OCI-LY7 (cell line): ENCODE measurements at regions not wholly inside any gene's neighbourhood (a gene's known extent, or its start where the extent isn't known, plus 50 kb on each side); places are given as distances from the start of the nearest gene placed in this dataset.

Source experiments
- BruUV-seq: library from RNA; stranded (reverse); fragments of 400-500 nt; replicated peaks from 2 replicates; lab custom pipeline; 2021; lab: Mats Ljungman, UMichigan
- CTCF ChIA-PET: fragments of 300-600 bp; sonication (Branson Sonifier 250); formaldehyde crosslinking; loops from one replicate; lab custom pipeline; 2022; ENCODE audit warnings: antibody characterized with exemption; ENCODE audit not compliant: unreplicated experiment; lab: Charles Lee
- POLR2A ChIA-PET: fragments of 300-600 bp; sonication (Branson Sonifier 250); formaldehyde crosslinking; loops from one replicate; lab custom pipeline; 2022; ENCODE audit warnings: antibody characterized with exemption; lab: Charles Lee
- DNase-seq: peaks from one replicate; pipeline ENCODE4 v3.0.0-alpha.2; 2015; ENCODE audit warnings: low spot score
- H2AFZ ChIP-seq: fragments of 200-600 bp; sonication (generic), shearing (Covaris generic); 2 replicates; pipeline ENCODE4 v1.6.1; 2014; ENCODE audit warnings: mild to moderate bottlenecking, antibody characterized with exemption, low read length, moderate library complexity
- H3K27ac ChIP-seq: fragments of 200-600 bp; sonication (generic); 2 replicates; pipeline ENCODE4 v1.5.1; 2014; ENCODE audit warnings: mixed run types, low read depth, mild to moderate bottlenecking, moderate library complexity, low read length, inconsistent platforms; ENCODE audit not compliant: poor library complexity, severe bottlenecking
- H3K36me3 ChIP-seq: fragments of 200-600 bp; sonication (generic); 2 replicates; pipeline ENCODE4 v1.6.1; 2014; ENCODE audit warnings: mild to moderate bottlenecking, antibody characterized with exemption, low read length, moderate library complexity, mixed read lengths; ENCODE audit not compliant: insufficient read depth
- H3K4me1 ChIP-seq: fragments of 200-600 bp; sonication (generic); 2 replicates; pipeline ENCODE4 v1.5.1; 2014; ENCODE audit warnings: mild to moderate bottlenecking, low read length; ENCODE audit not compliant: insufficient read depth, poor library complexity, severe bottlenecking
- H3K4me2 ChIP-seq: fragments of 200-600 bp; sonication (generic); 2 replicates; pipeline ENCODE4 v1.6.1; 2014; ENCODE audit warnings: mild to moderate bottlenecking, low read length
- H3K4me3 ChIP-seq: fragments of 200-600 bp; sonication (generic); 2 replicates; pipeline ENCODE4 v1.5.1; 2014; ENCODE audit warnings: mild to moderate bottlenecking, low read depth, low read length; ENCODE audit not compliant: poor library complexity, severe bottlenecking
- H3K79me2 ChIP-seq: fragments of 200-600 bp; sonication (generic); 2 replicates; pipeline ENCODE4 v1.6.1; 2016; ENCODE audit warnings: low read depth, mild to moderate bottlenecking, low read length, moderate library complexity, mixed read lengths; ENCODE audit not compliant: insufficient read depth
- H3K9me2 ChIP-seq: fragments of 200-600 bp; sonication (generic); 2 replicates; pipeline ENCODE4 v1.6.1; 2016; ENCODE audit warnings: mild to moderate bottlenecking, low read length, mixed read lengths; ENCODE audit not compliant: insufficient read depth
- H3K9me3 ChIP-seq: fragments of 200-600 bp; sonication (generic); 2 replicates; pipeline ENCODE4 v1.6.1; 2014; ENCODE audit warnings: mild to moderate bottlenecking, mixed run types, low read length, mixed read lengths
- H4K20me1 ChIP-seq: fragments of 200-600 bp; sonication (generic); 2 replicates; pipeline ENCODE4 v1.6.1; 2014; ENCODE audit warnings: mild to moderate bottlenecking, antibody characterized with exemption, low read length, moderate library complexity, mixed read lengths; ENCODE audit not compliant: insufficient read depth
- CTCF ChIP-seq: fragments of 200-600 bp; sonication (generic); conservative IDR thresholded peaks from 2 replicates; pipeline ENCODE4 v1.5.1; 2014; ENCODE audit warnings: mild to moderate bottlenecking, antibody characterized with exemption, low read length, moderate library complexity, mixed read lengths
- EZH2phosphoT487 ChIP-seq: fragments of 200-600 bp; sonication (generic); IDR thresholded peaks from 2 replicates; pipeline ENCODE4 v1.6.1; 2018; ENCODE audit warnings: low read depth, borderline replicate concordance, mild to moderate bottlenecking, mixed run types, antibody characterized with exemption, low read length, moderate library complexity, mixed read lengths
- intact Hi-C: fragments of 100-400 bp; cut with micrococcal nuclease; formaldehyde crosslinking; loops from one replicate; pipeline ENCODE4 v1.10.0; 2022; ENCODE audit not compliant: unreplicated experiment

GRCh38 chr2:103008586-103008985, 246.8 kb downstream of the TMEM182 start:
- no peaks in the 10 kb centered on the region for H3K79me2 ChIP-seq
- TF ChIP-seq CTCF (no peak), EZH2phosphoT487 (no peak)
- no peak overlapping the region for H3K27ac ChIP-seq
- BruUV-seq = no TSS peak
- no peaks in the 10 kb centered on the region for H4K20me1 ChIP-seq
- no peak overlapping the region for H3K4me3 ChIP-seq
- POLR2A ChIA-PET = no interaction called here
- H3K9me2 ChIP-seq = no peaks in the 10 kb centered on the region
- DNase-seq = no peak
- no peaks in the 10 kb centered on the region for H3K36me3 ChIP-seq
- no peaks in the 10 kb centered on the region for H3K9me3 ChIP-seq
- intact Hi-C loops = no loop called here
- H2AFZ ChIP-seq = no peak overlapping the region
- CTCF ChIA-PET = no interaction called here
- H3K4me1 ChIP-seq = no peaks in the 10 kb centered on the region
- no peak overlapping the region for H3K4me2 ChIP-seq

- Histone ChIP-seq H3K79me2 (no peaks in the 10 kb centered on the region), H3K9me3 (no peaks in the 10 kb centered on the region), H3K36me3 (no peaks in the 10 kb centered on the region), H3K4me2 (no peak overlapping the region), H3K27ac (no peak overlapping the region), H3K9me2 (no peaks in the 10 kb centered on the region), H3K4me1 (no peaks in the 10 kb centered on the region), H4K20me1 (no peaks in the 10 kb centered on the region), H2AFZ (no peak overlapping the region), H3K4me3 (no peak overlapping the region)
- ChIA-PET POLR2A (interaction anchor here (0.5 kb wide), 1 partner anchor 1828 kb away, joined by 3 read pairs; no protein-coding TSS in a partner anchor), CTCF (no interaction called here)
- intact Hi-C loops = no loop called here
- TF ChIP-seq EZH2phosphoT487 (no peak), CTCF (no peak)
- BruUV-seq = no TSS peak
- DNase-seq = no peak
These were observed 248.0 kb downstream of the TMEM182 start for GRCh38 chr2:103009871-103010270.

GRCh38 chr2:103010306-103010705, 248.5 kb downstream of the TMEM182 start:
- CTCF ChIA-PET = no interaction called here
- no TSS peak for BruUV-seq

More at GRCh38 chr2:103010306-103010705, 248.5 kb downstream of the TMEM182 start:
- no peak overlapping the region for H3K4me3 ChIP-seq
- no peak for TF ChIP-seq EZH2phosphoT487
- TF ChIP-seq CTCF = no peak
- no peaks in the 10 kb centered on the region for H3K4me1 ChIP-seq
- H3K36me3 ChIP-seq = no peaks in the 10 kb centered on the region
- H3K79me2 ChIP-seq = no peaks in the 10 kb centered on the region
- H3K27ac ChIP-seq = no peak overlapping the region
- H3K4me2 ChIP-seq = no peak overlapping the region
- no peak for DNase-seq
- POLR2A ChIA-PET = interaction anchor here (0.5 kb wide), 1 partner anchor 1827 kb away, joined by 3 read pairs; no protein-coding TSS in a partner anchor
- no peaks in the 10 kb centered on the region for H3K9me2 ChIP-seq
- no peaks in the 10 kb centered on the region for H3K9me3 ChIP-seq
- no peaks in the 10 kb centered on the region for H4K20me1 ChIP-seq
- intact Hi-C loops = no loop called here
- no peak overlapping the region for H2AFZ ChIP-seq
